CD1c-positive myeloid dendritic cell (primary cell): ENCODE measurements at regions not wholly inside any gene's neighbourhood (a gene's known extent, or its start where the extent isn't known, plus 50 kb on each side); places are given as distances from the start of the nearest gene placed in this dataset.
"Not testable (repeated sequence)": the region's sequence is repeated elsewhere in the genome, so short reads cannot be mapped to it uniquely, and the experiment has no call there.

Experiments used
- DNase-seq: peaks from one replicate; pipeline ENCODE4 v3.0.0-alpha.2; 2016; ENCODE audit errors: extremely low spot score

DNA sequence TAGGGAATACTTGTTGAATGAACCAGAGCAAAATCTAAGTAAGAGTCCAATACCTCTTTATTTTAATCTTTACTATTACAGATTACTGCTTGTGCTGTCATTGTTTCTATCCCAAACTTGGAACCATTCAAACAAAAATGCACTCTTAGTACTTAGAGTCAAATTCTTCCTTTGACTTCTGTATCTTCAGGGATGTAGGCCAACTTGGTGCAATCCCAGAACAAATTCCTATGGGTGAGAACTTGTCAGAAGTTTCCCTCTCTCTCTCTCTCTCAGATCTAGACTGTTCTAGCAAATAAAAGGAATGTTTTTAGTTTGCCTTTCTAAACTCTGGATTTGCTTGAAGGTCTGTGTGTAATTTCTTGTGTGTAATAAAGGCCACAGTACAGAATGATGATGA is 329.0 kb upstream of the TMTC4 start:
- no peak for DNase-seq

DNA sequence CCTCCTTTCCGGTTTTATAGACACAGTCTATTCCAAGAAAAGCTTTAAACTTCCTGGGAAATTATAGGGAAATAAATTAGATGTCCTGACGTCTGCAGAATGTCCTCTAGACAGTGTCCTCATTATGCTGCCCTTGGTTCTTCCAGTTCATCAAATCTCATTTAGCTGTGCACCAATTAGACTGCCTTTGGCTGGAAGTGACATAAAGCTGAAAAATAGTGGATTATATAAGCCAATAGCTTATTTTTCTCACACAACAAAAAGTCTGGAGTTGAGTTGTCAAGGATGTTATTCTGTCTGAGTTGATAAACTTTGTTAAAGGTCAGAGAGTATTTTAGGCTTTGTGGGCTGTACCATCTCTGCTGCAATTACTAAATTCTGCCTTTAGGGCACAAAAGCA is 314.8 kb upstream of the TMTC4 start:
- DNase-seq, result no peak

DNA sequence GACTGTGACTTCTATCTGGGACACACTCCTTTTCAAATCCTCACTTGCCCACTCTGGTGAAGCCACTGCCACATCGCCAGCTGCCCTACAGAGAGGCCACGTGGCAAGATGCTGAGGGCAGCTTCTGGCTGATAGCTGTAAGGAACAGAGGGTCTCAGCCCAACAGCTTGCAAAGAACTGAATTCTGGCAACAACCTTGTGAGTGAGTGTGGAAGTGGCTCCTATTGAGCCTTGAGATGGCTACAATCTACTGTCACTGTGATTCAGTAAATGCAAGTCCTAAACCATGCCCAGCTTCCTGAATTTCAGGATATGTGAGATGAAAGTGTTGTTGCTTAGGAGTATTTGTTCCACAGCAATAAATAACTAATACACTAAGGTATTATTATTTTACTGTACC is 314.3 kb upstream of the TMTC4 start:
- no peak for DNase-seq

DNA sequence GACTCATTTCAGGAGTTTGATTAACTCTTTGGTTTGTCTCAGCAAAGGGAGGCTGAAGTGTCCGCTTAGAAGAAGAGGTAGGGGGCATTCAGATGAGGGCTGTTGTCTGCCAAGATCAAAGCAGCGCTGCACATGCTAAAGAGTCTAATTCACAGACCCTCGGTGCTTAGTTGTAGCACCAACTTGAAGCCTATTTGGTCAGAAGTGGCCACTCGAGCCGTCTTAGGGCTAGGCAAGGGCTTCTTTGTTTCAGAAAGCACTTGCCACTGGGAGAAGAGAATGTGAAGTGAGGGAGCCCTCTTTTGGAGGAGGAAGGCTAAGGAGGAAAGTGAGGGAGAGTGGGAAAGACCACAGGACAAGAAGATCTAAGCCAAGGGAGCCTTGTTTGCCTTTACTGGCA is 313.4 kb upstream of the TMTC4 start:
- DNase-seq, result no peak

DNA sequence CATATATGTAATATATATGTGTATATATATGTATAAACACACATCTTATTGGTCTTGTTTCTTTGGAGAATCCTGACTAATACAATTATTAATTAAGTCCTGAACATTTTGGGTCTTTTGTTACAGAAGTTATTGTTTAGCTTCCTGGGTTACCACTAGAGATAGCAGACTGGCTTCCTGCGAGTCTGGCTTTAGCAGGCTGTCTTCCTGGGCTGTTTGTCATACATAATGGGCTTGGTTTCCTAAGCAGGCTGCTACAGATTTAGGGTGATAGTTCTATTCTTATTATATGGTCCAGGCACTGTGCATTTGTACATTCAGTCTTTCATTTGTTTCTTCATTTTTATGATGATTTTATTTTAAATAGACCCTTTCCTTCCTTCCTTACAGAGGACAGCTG is 312.0 kb upstream of the TMTC4 start:
- DNase-seq, result no peak

- no peak for DNase-seq
Measured at GRCh38 chr13:100984085-100984705, 309.6 kb upstream of the TMTC4 start.

- DNase-seq, result no peak
Measured at GRCh38 chr13:100983111-100983510, 308.5 kb upstream of the TMTC4 start.

GRCh38 chr13:100980171-100980570 is 305.6 kb upstream of the TMTC4 start:
- DNase-seq, result no peak

- no peak for DNase-seq
Measured at GRCh38 chr13:100977841-100978240, 303.2 kb upstream of the TMTC4 start.

DNA sequence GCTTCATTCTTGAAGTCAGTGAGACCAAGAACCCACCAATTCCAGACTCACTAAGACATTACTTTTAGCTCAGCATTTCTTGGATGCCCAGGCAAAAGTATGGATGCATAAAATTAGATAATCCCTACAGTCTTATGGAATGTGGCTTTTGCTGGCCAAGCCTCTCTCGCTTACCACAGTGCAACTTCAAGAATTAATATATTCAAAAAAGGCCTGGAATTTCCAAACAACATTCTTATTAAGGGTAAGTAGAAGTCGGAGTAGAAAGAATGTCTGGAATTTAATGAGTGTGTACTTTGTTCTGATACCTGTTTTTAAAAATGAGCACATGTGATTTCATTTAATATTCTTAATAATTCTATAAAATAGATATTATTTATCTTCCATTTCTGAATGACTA is 302.4 kb upstream of the TMTC4 start:
- DNase-seq, result no peak

- not testable (repeated sequence) for DNase-seq
Measured at GRCh38 chr13:100975666-100976065, 301.1 kb upstream of the TMTC4 start.

DNA sequence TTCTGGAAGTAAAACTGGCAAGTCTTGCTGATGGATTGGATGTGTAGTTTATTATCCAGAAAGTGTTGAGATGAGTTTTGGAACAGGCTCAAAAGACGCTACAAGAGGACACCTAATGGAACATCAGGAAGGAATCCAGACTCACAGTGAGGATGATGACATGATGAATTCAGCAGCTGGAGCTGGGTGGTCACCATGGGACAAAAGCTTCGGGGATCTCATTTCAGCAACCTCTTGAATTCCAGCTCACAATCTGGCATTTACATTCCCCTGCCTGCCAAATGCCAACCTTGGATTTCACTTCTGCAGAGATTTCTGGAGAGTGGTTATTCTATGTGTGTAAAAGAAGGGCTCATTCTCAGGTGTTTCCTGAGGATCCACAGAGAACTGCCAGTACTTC is 288.0 kb upstream of the TMTC4 start:
- DNase-seq, result no peak

- no peak for DNase-seq
Measured at GRCh38 chr13:100961186-100961585, 286.6 kb upstream of the TMTC4 start.

- no peak for DNase-seq
Measured at GRCh38 chr13:100958831-100959230, 284.2 kb upstream of the TMTC4 start.

GRCh38 chr13:100957741-100958140 is 283.1 kb upstream of the TMTC4 start:
- no peak for DNase-seq

GRCh38 chr13:100954430-100955305 is 280.1 kb upstream of the TMTC4 start:
- DNase-seq, result no peak

DNA sequence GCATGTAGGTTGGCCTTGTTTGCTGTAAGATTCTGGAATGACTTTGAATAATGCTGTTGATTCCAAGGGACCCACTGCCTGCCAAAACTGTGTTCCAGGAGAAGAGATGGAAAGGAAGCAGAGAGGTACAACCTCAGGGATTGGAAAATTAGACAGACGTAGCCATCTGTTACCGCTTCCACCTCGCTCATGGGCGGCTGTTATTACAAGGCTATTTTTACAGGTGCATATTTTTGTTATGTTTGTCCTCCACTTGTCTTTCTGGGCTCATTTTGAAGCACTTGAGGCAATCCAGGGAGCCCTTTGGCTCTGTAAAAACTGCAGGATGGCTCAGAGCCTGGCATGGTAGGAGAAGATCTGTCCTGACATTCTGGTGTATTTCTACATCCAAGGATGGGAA is 276.4 kb upstream of the TMTC4 start:
- no peak for DNase-seq

GRCh38 chr13:100948937-100949336 is 274.3 kb upstream of the TMTC4 start:
- DNase-seq, result not testable (repeated sequence)

- DNase-seq, result no peak
Measured at GRCh38 chr13:100946588-100946987, 272.0 kb upstream of the TMTC4 start.

- no peak for DNase-seq
Measured at GRCh38 chr13:100944791-100945345, 270.3 kb upstream of the TMTC4 start.

GRCh38 chr13:100942742-100943141 is 268.1 kb upstream of the TMTC4 start:
- DNase-seq, result no peak

GRCh38 chr13:100941377-100942368 is 267.1 kb upstream of the TMTC4 start:
- DNase-seq, result no peak
